ENCODE measurements at regions not wholly inside any gene's neighbourhood (a gene's known extent, or its start where the extent isn't known, plus 50 kb on each side); places are given as distances from the start of the nearest gene placed in this dataset.
"Not testable (repeated sequence)": the region's sequence is repeated elsewhere in the genome, so short reads cannot be mapped to it uniquely, and the experiment has no call there.

DNA sequence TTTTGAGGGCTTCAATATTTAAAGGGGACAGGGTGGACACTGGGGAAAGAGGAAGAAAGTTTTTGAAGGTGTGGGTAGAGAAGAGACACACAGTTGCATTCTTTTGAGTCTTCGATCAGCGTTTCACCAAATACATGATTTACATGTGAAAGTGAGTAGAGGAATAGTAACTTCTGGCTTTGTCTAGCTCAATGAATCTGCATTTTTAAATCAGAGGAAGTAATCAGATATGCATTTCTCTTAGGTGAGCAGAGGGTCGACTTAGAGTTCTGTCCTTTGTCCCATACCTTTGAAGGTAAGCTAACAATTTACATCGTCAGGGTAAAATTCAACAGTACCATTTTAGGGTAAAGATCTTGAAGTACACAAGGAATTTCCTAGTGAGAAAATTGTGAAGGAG, 406.4 kb upstream of the ZNF462 start:
- no peak for DNase-seq

GRCh38 chr9:106467113-106467864, 395.7 kb upstream of the ZNF462 start:
- no peak for DNase-seq

DNA sequence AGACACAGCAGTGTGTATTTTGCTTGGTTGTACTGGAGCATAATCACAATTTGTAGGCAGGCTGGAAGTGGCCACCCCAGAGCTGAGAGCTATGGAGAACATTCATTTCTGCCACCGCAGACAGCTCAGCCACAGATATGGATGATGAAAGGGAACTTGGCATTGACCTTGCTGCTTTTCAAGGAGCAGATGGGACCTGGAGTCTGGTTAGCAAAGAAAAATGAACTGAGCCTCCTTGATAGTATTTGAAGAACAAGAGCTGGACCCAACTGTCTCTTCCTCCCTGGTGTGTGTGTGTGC, 395.2 kb upstream of the ZNF462 start:
- DNase-seq: no peak

- DNase-seq: no peak
Measured at GRCh38 chr9:106468431-106468830, 394.5 kb upstream of the ZNF462 start.

GRCh38 chr9:106478312-106478711, 384.7 kb upstream of the ZNF462 start:
- DNase-seq: no peak

- no peak for DNase-seq
Measured at GRCh38 chr9:106478727-106479126, 384.2 kb upstream of the ZNF462 start.

DNA sequence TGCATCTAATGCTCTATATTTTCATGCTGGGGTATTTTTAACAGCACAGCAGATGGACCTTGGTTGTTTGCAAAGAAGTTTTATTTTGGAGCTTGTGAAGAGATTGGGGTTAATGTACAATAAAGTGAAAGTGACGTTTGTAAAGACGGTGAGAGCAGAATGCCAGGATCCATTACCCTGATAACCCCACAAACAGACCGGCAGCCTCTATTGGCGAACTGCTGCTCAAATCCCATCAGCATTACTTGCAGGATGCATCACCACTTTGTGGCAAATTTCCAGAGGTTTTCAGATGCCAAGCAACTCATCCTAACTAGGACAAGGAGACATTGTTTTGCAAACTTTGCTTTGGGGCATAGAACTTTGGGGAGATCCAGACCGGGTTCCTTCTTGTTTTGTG, 383.3 kb upstream of the ZNF462 start:
- no peak for DNase-seq

- no peak for DNase-seq
Measured at GRCh38 chr9:106481013-106481609, 381.9 kb upstream of the ZNF462 start.

GRCh38 chr9:106482733-106483132, 380.2 kb upstream of the ZNF462 start:
- no peak for DNase-seq

DNA sequence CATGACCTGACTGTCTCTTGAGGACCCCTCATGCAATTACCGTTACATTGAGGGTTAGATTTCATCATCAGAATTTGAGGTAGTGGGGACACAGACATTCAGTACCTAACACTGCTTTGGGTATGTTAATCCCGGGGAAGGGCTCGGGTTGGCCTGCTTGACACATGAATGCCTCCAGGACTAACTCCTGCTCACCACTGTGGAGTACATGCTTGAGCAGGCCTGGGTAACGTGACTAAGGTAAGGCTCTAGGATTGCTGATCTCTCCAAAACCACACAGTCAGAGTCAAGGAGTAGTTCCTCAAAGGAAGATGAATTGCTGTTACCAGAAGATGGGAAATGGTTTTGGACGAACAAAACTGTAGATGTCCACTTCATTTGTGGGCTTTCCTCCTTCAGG, 376.3 kb upstream of the ZNF462 start:
- DNase-seq: no peak

- DNase-seq: no peak
Measured at GRCh38 chr9:106487266-106487665, 375.7 kb upstream of the ZNF462 start.

- DNase-seq: not testable (repeated sequence)
Measured at GRCh38 chr9:106492126-106492525, 370.8 kb upstream of the ZNF462 start.

GRCh38 chr9:106500171-106500570, 362.8 kb upstream of the ZNF462 start:
- no peak for DNase-seq

- not testable (repeated sequence) for DNase-seq
Measured at GRCh38 chr9:106501210-106501609, 361.8 kb upstream of the ZNF462 start.

DNA sequence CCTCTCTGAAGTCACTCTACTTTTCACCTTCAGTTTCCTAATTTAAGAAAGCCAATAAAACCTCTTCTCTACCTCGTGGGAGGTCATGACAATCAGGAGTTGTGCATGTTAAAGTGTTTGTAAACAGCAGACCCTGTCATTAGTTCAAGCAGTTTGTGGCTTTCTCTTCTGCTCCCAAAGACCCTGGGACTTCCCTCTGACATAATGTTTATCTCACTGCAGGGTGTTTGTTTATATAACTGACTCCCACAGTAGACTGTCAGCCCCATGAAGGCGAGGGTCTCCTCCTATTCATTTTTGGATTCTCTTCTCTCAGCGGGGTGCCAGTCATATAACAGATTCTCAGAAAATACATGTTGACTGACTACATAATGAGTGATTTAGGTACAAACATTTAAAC, 360.0 kb upstream of the ZNF462 start:
- no peak for DNase-seq

DNA sequence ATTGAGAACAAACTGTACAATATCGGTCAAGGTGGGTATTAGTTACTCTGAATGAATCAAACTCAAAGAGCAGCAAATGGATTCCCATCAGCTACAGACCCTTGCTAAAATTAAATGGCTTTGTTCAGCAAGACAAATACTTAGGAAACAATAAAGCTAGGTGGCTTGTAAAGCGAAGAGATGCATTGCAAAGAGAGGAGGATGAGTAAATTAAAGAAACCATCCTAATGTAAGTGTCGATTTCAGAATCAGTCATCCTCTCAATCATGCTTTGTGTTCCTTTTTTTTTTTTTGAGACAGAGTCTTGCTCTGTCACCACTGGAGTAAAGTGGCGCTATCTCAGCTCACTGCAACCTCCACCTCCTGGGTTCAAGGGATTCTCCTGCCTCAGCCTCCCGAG, 359.2 kb upstream of the ZNF462 start:
- no peak for DNase-seq

DNA sequence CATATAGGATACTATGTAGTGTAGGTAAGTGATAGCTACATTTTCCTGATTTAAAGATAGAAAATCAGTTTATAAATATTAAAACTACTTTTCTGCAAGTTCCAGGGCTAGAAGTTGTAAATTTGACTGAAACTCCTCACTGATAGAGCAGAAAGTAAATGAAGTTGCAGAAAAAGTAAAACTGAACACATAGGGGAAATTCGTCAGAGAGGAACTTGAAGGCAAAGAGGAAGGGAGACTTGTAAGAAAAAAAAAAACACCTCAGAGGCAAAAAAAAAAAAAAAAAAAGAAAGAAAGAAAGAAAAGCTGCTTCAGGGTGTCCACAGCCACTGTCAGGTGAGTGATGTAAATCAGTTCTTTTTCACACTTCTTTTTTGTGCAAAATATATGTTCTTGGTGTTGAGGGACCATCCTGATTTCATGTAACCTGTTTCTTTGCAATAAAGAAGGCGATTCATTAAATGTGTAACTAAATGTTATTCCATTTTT, 336.2 kb upstream of the ZNF462 start:
- DNase-seq: no peak

DNA sequence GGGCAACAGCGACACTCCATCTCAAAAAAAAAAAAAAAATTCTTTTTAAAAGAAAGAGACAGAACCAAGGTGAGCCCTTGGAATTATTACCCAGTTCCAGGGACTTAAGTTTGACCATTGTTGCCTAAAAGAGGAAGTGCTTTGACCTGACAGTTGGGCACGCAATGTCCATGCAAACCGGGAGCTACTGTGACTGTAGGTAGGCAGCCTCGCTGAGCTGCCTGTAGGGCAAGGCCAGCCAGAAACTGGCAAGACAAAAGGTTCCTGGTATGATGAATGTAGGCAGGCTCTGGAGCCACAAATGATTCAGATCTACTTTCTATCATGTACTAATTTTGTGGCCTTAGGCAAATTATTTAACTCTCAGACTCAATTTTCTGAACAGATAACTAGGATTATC, 334.8 kb upstream of the ZNF462 start:
- DNase-seq: no peak

DNA sequence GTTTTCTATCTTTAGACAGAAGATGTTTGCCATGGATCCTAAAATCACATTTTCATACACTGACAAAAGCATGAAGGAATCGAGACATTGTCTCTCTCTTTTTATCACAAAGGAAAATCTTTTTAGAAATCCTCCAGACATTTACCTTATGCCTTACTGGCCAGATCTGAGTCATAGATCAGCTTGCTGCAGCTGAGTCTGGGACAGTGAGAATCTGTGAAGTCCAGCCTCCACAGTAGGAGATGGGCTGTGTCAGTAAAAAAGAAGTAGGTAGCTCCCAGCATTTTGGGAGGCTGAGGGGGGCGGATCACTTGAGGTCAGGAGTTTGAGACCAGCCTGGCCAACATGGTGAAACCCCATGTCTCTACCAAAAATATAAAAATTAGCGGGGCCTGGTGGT, 333.4 kb upstream of the ZNF462 start:
- DNase-seq: no peak

DNA sequence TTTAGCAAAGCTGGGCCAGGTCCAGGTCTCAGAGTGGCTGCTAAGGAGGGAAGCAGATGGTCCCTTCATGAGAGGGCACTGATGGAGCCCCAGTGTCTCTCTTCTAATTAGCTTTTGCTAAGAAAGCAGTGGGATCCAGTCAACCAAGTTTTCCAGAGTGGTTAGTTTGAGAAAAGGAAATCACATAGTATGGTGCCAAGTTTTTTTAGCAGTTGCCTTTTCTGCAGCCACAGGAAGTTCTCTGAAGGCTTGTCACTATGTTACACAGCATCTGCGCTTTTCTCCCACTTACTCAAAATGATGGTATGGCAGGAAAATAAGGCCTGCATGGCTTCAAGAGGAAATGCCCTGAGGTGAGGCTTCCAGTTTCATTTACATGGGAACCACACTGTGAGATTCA, 331.5 kb upstream of the ZNF462 start:
- DNase-seq: no peak

- DNase-seq: no peak
Measured at GRCh38 chr9:106532306-106533015, 330.5 kb upstream of the ZNF462 start.

DNA sequence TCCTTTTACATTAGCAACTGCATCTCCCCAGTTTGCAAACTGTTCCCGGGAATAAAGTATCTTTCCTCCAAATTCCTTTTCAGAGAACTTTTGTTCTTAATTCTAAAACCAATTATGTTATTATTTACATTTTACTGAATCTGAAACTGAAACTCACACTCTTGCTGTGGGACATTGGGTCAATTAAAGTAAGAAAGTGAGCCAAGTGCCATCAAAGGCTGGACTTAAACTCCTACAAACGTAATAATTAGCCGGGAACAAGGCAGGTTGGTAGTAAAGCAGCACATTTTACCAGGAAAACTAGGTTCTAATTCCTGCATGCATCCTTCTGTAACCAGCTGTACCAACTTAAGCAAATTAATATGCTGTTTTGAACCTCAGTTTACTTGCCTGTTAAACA, 328.2 kb upstream of the ZNF462 start:
- DNase-seq: no peak

DNA sequence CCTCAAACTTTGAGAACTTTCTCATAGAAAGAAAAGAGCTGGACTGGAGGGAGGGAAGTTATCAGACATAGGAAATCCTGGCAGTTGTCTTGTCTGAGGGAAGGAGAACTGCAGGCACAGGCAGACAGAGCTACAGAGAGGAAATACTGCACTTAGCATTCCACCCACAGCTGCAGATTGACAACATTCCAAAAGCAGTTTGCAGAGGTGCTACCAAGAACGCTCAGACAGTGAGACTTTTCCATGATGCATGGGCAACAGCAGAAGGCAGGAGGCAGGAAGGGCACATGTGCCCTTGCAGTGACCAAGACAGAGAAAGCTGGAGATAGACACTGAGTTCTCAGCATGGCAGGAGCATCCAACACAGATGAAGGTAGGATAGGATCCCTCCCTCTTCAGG, 327.5 kb upstream of the ZNF462 start:
- no peak for DNase-seq

- no peak for DNase-seq
Measured at GRCh38 chr9:106557996-106558667, 304.8 kb upstream of the ZNF462 start.
